Heart left ventricle (tissue), 16 donors: ENCODE measurements at regions not wholly inside any gene's neighbourhood (a gene's known extent, or its start where the extent isn't known, plus 50 kb on each side); places are given as distances from the start of the nearest gene placed in this dataset.

Source experiments
- ATAC-seq, 4 donors: fragments of 200-7000 bp; cut with Tn5 transposase; one replicate each; pipeline ENCODE4 v1.9.1; 2020 to 2022; ENCODE audit warnings: moderate library complexity in 4 of 4, mild to moderate bottlenecking in 3 of 4, moderate number of reproducible peaks in 1 of 4
- DNase-seq, 5 donors: peaks; one replicate each; pipeline ENCODE4 v3.0.0-alpha.2; 2020
- H3K27ac ChIP-seq, 12 donors: fragments of 200-600 bp; sonication (generic) in 4 of 12; one replicate each; pipeline versions ENCODE4 v1.5.0 to v1.8.0; 2016 to 2022; ENCODE audit warnings: mild to moderate bottlenecking in 2 of 12
- H3K27me3 ChIP-seq, 9 donors: fragments of 200-600 bp; sonication (generic) in 2 of 9; one replicate each; pipeline versions ENCODE4 v1.5.1 to v1.8.0; 2016 to 2022; ENCODE audit warnings: mild to moderate bottlenecking in 3 of 9
- H3K36me3 ChIP-seq, 9 donors: fragments of 200-600 bp; sonication (generic) in 2 of 9; one replicate each; pipeline versions ENCODE4 v1.5.0 to v1.8.0; 2018 to 2022; ENCODE audit warnings: mild to moderate bottlenecking in 2 of 9
- H3K4me1 ChIP-seq, 12 donors: fragments of 200-600 bp; sonication (generic) in 4 of 12; one replicate each; pipeline versions ENCODE4 v1.5.0 to v1.8.0; 2016 to 2022; ENCODE audit warnings: mild to moderate bottlenecking in 3 of 12
- H3K4me3 ChIP-seq, 12 donors: fragments of 200-600 bp; sonication (generic) in 4 of 12; one replicate each; pipeline versions ENCODE4 v1.5.0 to v1.8.0; 2017 to 2022; ENCODE audit warnings: mild to moderate bottlenecking in 9 of 12, moderate library complexity in 4 of 12
- H3K9me3 ChIP-seq, 12 donors: fragments of 200-600 bp; sonication (generic) in 4 of 12; one replicate each; pipeline versions ENCODE4 v1.5.0 to v1.8.0; 2016 to 2022; ENCODE audit warnings: mild to moderate bottlenecking in 1 of 12
- POLR2A ChIP-seq, 2 donors: fragments of 450-650 bp; IDR thresholded peaks; one replicate each; pipeline ENCODE4 v1.6.1; 2017; ENCODE audit warnings: antibody characterized with exemption in 2 of 2, mild to moderate bottlenecking in 2 of 2, moderate library complexity in 2 of 2
- WGBS, 4 donors: extraction: QIAGEN DNeasy Blood & Tissue Kit in 2 of 4; methylation state at CpG; one replicate each; pipeline versions ENCODE4 v1.1.5 to v1.1.7; 2013 to 2018; 5-methylcytosine and 5-hydroxymethylcytosine counted together
- intact Hi-C, 10 donors: fragments of 100-400 bp; cut with DNase I; formaldehyde crosslinking; loops; one replicate each; pipeline versions ENCODE4 v1.11.1 to v1.14.2; 2022
- TF ChIP-seq, protein P1 (sequence below), 12 donors: fragments of 200-600 bp; sonication (generic) in 4 of 12; IDR thresholded peaks; one replicate each; pipeline versions ENCODE4 v1.5.0 to v1.8.0; 2018 to 2022; ENCODE audit warnings: antibody characterized with exemption in 12 of 12, mild to moderate bottlenecking in 5 of 12
- donor health status: ischemic (EF 13 %, LVEDD 7.1; RV severe dilation, severe dysfunction).
- donor health status: healthy with polysubstance abuse.
- donor health status: DM: no; HTN: yes; CAD: no.
- donor health status: DM: no; HTN: no; CAD: no.
- donor health status: ischemic (EF 25% LVEDD 6.9; RV normal size, moderate dysfunction).
- donor health status: ischemic (EF 25% LVEDD 5.7; RV mildly dilated, moderate dysfunction).
- donor health status: healthy.
- donor health status: DM: yes; HTN: yes; CAD: no.
- donor health status: ischemic (EF 35%, LVEDD 5.7; RV mildly dilated, moderate dysfunction).
- donor health status: nonischemic (EF 11% LVEDD 7.7; RV severe dilation, severe dysfunction).
- donor health status: DM: yes; HTN: yes; CAD: no.
- donor health status: PGD.
- donor health status: ischemic (EF 29% LVEDD 5.4; RV normal size, mild dysfunction).
- donor health status: nonischemic (EF 23%, LVEDD 6.1; RV moderate dilation, normal function).

GRCh38 chr4:56273391-56273790 lies 113.9 kb downstream of the AASDH start:
- intact Hi-C loops, result no loop called here
- WGBS, 4 donors, result 68 to 78% (median 73%) methylated on average over 2 of the region's 2 CpGs
- Histone ChIP-seq H3K27me3 (no peaks in the 10 kb centered on the region), H3K36me3 (no peaks in the 10 kb centered on the region), H3K9me3 (peaks cover 0 to 6% (median 0%) of the 10 kb centered on the region in 12 donors), H3K27ac (no peak overlapping the region), H3K4me3 (no peak overlapping the region), H3K4me1 (no peaks in the 10 kb centered on the region)
- no peak for DNase-seq
- TF ChIP-seq, protein P1, sequence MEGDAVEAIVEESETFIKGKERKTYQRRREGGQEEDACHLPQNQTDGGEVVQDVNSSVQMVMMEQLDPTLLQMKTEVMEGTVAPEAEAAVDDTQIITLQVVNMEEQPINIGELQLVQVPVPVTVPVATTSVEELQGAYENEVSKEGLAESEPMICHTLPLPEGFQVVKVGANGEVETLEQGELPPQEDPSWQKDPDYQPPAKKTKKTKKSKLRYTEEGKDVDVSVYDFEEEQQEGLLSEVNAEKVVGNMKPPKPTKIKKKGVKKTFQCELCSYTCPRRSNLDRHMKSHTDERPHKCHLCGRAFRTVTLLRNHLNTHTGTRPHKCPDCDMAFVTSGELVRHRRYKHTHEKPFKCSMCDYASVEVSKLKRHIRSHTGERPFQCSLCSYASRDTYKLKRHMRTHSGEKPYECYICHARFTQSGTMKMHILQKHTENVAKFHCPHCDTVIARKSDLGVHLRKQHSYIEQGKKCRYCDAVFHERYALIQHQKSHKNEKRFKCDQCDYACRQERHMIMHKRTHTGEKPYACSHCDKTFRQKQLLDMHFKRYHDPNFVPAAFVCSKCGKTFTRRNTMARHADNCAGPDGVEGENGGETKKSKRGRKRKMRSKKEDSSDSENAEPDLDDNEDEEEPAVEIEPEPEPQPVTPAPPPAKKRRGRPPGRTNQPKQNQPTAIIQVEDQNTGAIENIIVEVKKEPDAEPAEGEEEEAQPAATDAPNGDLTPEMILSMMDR (IDR thresholded peaks at IDR 0.05), result no peak
- no peak for TF ChIP-seq POLR2A (IDR thresholded peaks at IDR 0.05)
- ATAC-seq, result no peak

GRCh38 chr4:56272927-56273326 lies 114.4 kb downstream of the AASDH start:
- no peak for DNase-seq
- no peaks in the 10 kb centered on the region for H3K4me1 ChIP-seq
- 65 to 81% (median 75%) methylated on average over 2 of the region's 2 CpGs for WGBS, 4 donors

GRCh38 chr4:56272003-56272402 lies 115.3 kb downstream of the AASDH start:
- peaks cover 0 to 4% (median 0%) of the 10 kb centered on the region in 12 donors for H3K9me3 ChIP-seq
- 94 to 95% (median 94%) methylated on average over 11 of the region's 11 CpGs for WGBS, 4 donors

More at GRCh38 chr4:56272927-56273326, 114.4 kb downstream of the AASDH start:
- TF ChIP-seq, protein P1 (IDR thresholded peaks at IDR 0.05), result no peak
- TF ChIP-seq POLR2A (IDR thresholded peaks at IDR 0.05), result no peak
- no peaks in the 10 kb centered on the region for H3K36me3 ChIP-seq
- no peaks in the 10 kb centered on the region for H3K27me3 ChIP-seq
- no peak overlapping the region for H3K27ac ChIP-seq
- no peak for ATAC-seq
- no peak overlapping the region for H3K4me3 ChIP-seq
- H3K9me3 ChIP-seq, result peaks cover 0 to 6% (median 0%) of the 10 kb centered on the region in 12 donors
- intact Hi-C loops, result no loop called here

GRCh38 chr4:56271131-56271530 lies 116.2 kb downstream of the AASDH start:
- DNase-seq, result no peak
- no peaks in the 10 kb centered on the region for H3K27me3 ChIP-seq
- 67 to 80% (median 72%) methylated on average over 2 of the region's 2 CpGs for WGBS, 4 donors
- TF ChIP-seq, protein P1 (IDR thresholded peaks at IDR 0.05), result no peak
- no peak for TF ChIP-seq POLR2A (IDR thresholded peaks at IDR 0.05)
- H3K4me1 ChIP-seq, result no peaks in the 10 kb centered on the region
- H3K4me3 ChIP-seq, result no peak overlapping the region
- H3K9me3 ChIP-seq, result no peaks in the 10 kb centered on the region
- H3K27ac ChIP-seq, result no peak overlapping the region
- ATAC-seq, result no peak
- H3K36me3 ChIP-seq, result no peaks in the 10 kb centered on the region
- intact Hi-C loops, result no loop called here

More at GRCh38 chr4:56272003-56272402, 115.3 kb downstream of the AASDH start:
- ATAC-seq (no peak), DNase-seq (no peak)
- Histone ChIP-seq H3K4me1 (no peaks in the 10 kb centered on the region), H3K27me3 (no peaks in the 10 kb centered on the region), H3K27ac (no peak overlapping the region), H3K4me3 (no peak overlapping the region), H3K36me3 (no peaks in the 10 kb centered on the region)
- intact Hi-C loops, result no loop called here
- TF ChIP-seq, protein P1 (IDR thresholded peaks at IDR 0.05), result no peak
- TF ChIP-seq POLR2A (IDR thresholded peaks at IDR 0.05), result no peak
